Dendritic cell treated with granulocyte-macrophage colony-stimulating factor and Interleukin-4, amounts not matched to agents 40 ng/mL and 50 ng/mL, for 4 days (primary cell): ENCODE measurements at regions not wholly inside any gene's neighbourhood (a gene's known extent, or its start where the extent isn't known, plus 50 kb on each side); places are given as distances from the start of the nearest gene placed in this dataset.
"Not testable (repeated sequence)": the region's sequence is repeated elsewhere in the genome, so short reads cannot be mapped to it uniquely, and the experiment has no call there.

Source experiments
- H3K27ac Mint-ChIP-seq: one replicate; pipeline ENCODE4 v1.8.0; 2022; ENCODE audit warnings: mild to moderate bottlenecking, mixed read lengths
- H3K27me3 Mint-ChIP-seq: one replicate; pipeline ENCODE4 v1.8.0; 2022; ENCODE audit warnings: mild to moderate bottlenecking, mixed read lengths
- H3K36me3 Mint-ChIP-seq: one replicate; pipeline ENCODE4 v1.8.0; 2022; ENCODE audit warnings: low read depth, mixed read lengths
- H3K4me1 Mint-ChIP-seq: one replicate; pipeline ENCODE4 v1.8.0; 2022; ENCODE audit warnings: low read depth, mixed read lengths
- H3K4me3 Mint-ChIP-seq: one replicate; pipeline ENCODE4 v1.8.0; 2022; ENCODE audit warnings: mild to moderate bottlenecking, moderate library complexity, mixed read lengths
- H3K9me3 Mint-ChIP-seq: one replicate; pipeline ENCODE4 v1.8.0; 2022; ENCODE audit warnings: mixed read lengths
- intact Hi-C: fragments of 100-400 bp; cut with micrococcal nuclease; formaldehyde crosslinking; loops from one replicate; pipeline ENCODE4 v1.15.0; 2022

DNA sequence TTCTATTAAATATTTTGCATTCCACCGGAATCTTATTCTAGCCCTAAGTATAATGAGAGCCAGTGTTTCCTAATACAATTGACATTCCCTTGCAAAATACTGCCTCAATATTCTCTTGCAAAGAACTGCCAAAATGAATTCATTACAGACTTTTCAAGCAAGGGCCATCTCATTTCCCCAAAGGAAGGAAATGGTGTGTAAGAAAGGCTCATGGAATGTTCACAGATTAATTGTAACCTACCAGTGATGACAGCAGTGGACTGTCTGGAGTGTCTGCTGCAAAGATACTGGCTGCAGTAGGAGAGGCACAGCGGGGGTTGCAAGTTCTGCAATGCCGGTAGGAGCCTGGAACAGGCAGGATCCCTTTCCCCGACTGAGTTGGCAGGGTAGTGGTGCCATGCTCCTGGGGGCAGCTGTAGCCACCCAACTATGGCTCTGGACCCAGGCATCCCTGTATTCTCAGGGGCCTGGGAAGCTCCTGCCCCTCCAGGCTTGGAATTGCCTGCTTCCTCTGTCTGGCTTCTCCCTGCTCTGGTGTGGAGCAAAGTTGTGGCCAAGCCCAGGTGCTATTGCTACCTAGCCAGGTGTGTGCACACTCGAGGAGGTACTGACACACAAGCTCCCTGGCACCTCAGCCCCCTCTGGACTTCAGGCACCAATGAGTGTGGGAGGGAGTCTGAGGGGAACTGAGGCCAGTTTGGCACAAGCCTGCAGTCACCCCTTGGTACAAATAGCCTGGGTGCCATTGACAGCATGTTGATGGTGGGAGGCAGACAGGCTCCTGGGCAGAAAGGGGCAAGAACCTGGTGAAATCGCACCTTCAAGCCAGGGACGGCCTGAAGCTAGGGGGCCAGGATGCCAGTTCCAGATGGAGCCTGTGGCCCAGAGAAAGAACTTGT is 1371.0 kb downstream of the KCNT2 start:
- Mint-ChIP-seq H3K9me3 (peaks cover 12% of the 10 kb centered on the region), H3K27ac (no peak overlapping the region), H3K27me3 (no peaks in the 10 kb centered on the region), H3K4me3 (no peak overlapping the region), H3K4me1 (no peaks in the 10 kb centered on the region), H3K36me3 (no peaks in the 10 kb centered on the region)
- intact Hi-C loops, result no loop called here

DNA sequence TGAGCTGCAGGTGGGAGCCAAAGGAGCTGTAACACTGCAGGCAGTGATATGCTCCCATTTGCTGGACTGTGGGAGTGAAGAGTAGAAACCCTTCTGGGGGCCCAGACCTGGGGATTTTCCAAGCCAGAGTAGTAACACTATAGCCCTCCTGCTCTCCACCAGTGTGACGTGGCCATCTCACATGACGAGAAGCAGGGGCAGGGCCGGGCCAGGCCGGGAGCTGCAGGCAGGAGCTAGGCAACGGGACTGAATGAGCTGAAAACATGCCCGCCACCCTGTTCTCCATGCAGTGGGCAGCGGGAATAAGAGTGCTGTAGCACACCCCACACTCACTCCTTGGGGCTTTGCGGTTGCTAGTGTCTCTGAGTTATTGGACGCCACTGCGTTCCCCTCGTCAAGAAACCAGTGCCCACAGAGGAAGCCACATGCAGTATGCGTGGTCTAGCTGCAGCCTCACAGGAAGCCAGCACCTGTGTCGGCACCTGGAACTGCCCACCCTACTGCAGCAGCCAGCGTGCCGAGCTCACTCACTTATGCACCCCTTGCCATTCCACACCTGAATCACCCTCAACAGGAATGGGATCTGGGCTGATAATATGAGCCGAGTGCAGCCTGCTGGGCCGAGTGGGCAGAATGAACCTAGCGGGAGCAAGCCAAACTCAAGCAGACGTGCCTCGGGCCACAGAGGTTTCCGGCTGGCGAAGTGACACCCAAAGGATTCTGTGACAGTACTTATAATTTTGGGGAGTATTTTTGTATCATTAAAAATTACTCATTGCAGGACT is 1389.6 kb downstream of the KCNT2 start:
- intact Hi-C loops, result no loop called here
- Mint-ChIP-seq H3K27me3 (no peaks in the 10 kb centered on the region), H3K4me3 (no peak overlapping the region), H3K4me1 (no peaks in the 10 kb centered on the region), H3K27ac (no peak overlapping the region), H3K36me3 (no peaks in the 10 kb centered on the region), H3K9me3 (peaks cover 30% of the 10 kb centered on the region)

DNA sequence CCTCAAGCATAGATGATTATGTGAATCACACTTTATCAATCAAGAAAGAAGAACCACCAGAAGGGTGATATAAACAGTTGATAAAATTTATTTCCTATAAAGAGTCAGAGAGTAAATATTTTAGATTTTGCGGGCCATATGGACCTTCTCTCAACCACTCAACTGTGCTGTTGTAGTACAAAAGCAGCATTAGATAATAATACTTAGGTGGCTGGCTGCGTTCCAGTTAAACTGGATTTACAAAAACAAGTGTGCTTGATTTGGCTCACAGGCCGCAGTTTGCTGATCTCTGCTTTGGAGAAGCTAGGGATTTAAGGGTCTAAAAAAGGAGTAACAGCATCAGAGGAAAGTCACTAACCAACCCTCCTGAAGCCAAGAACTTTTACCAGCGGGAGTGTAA is 1406.0 kb downstream of the KCNT2 start:
- no peaks in the 10 kb centered on the region for H3K36me3 Mint-ChIP-seq
- H3K27me3 Mint-ChIP-seq, result no peaks in the 10 kb centered on the region
- no peaks in the 10 kb centered on the region for H3K4me1 Mint-ChIP-seq
- H3K9me3 Mint-ChIP-seq, result no peaks in the 10 kb centered on the region
- H3K4me3 Mint-ChIP-seq, result no peak overlapping the region
- no peak overlapping the region for H3K27ac Mint-ChIP-seq
- intact Hi-C loops, result no loop called here

DNA sequence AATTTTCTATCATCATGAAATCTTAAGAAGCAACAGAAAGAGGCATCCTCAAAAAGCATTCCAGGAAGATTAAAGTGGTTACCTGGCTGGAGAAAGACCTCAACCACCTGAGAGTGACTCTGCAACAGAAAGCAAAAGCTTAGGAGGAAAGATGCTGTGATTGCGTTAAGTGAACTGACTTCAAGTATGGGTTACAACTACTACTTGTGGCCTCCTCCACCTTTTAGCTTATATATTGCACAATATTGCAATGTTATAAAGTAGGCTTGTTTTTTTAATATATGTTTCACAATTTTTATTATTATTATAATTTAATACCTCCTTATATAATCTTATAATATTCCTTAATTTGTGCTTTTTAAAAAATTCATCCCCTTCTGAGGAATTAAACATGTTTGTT is 1407.5 kb downstream of the KCNT2 start:
- Mint-ChIP-seq H3K27me3 (no peaks in the 10 kb centered on the region), H3K27ac (no peak overlapping the region), H3K4me1 (no peaks in the 10 kb centered on the region), H3K9me3 (no peaks in the 10 kb centered on the region), H3K4me3 (no peak overlapping the region), H3K36me3 (no peaks in the 10 kb centered on the region)
- intact Hi-C loops, result no loop called here

DNA sequence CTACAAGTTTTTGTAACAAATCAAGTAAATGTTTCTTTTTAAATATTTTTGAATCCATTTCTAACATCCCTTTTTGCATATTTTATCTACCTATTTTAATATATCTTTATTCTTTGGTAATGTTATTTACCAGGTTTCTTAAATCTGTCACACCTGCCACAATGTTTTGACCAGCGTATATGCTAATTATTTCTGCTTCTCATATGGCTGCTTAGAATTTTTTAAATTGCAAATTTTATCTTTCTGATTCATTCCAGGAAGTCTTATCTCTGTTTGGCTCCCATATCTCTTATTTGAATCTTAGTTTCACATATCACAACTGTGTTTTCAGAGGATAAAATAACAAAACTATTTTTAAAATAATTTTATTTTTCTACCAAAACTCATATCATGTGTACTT is 1411.1 kb downstream of the KCNT2 start:
- H3K4me1 Mint-ChIP-seq, result no peaks in the 10 kb centered on the region
- no peak overlapping the region for H3K27ac Mint-ChIP-seq
- H3K9me3 Mint-ChIP-seq, result no peaks in the 10 kb centered on the region
- intact Hi-C loops, result no loop called here
- no peaks in the 10 kb centered on the region for H3K27me3 Mint-ChIP-seq
- no peaks in the 10 kb centered on the region for H3K36me3 Mint-ChIP-seq
- no peak overlapping the region for H3K4me3 Mint-ChIP-seq

DNA sequence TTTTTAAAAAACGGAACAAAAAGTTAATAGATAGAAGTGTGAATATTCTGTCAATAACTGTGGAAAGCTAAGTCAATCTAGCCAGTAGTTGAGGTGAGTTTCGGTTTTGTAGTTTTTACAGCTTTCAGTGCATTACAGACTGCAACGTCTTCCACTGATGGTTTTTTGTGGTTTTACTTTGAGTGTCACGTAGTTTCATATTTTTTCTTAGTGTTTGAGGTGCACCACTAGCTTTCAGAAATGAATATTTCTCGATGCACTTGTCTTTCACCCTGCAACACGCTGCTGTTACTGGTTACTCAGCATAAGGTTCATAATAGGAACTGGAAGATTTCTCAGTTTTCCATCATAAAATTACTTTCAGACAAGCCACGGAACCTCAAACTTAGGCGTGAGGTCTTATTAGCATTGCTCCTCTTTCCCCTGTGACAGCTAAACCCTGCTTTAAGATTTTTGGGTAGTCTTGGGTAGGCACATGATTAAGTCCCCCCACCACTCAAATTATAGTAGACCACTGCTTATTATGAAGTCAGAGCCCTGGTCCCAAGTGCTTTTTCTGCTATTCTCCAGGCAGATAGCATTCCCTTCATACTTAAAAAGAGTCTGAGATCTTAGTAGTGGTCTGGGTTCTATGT is 1412.7 kb downstream of the KCNT2 start:
- H3K27ac Mint-ChIP-seq, result no peak overlapping the region
- no peak overlapping the region for H3K4me3 Mint-ChIP-seq
- no peaks in the 10 kb centered on the region for H3K27me3 Mint-ChIP-seq

DNA sequence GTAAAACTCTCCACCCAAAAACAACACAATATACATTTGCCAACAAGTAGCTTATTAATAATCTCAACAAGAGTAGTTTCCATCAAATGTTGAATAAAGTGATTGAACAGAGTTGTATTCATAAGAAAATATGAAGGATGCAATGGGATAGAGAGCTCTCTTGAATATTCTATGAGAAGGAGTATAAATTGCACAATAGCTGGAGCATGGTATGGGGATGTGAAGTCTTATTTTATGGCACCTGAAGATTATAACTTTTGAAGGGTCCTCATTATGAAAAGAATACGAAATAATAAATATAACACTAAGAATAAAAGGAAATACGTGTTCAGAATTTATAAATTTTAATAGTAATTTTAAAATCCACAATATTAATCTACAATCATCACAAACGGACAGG is 1415.1 kb downstream of the KCNT2 start:
- Mint-ChIP-seq H3K27ac (no peak overlapping the region), H3K36me3 (no peaks in the 10 kb centered on the region), H3K27me3 (no peaks in the 10 kb centered on the region), H3K9me3 (peaks cover 13% of the 10 kb centered on the region), H3K4me3 (no peak overlapping the region), H3K4me1 (no peaks in the 10 kb centered on the region)
- intact Hi-C loops, result no loop called here

More for the DNA sequence above, 1412.7 kb downstream of the KCNT2 start:
- no peaks in the 10 kb centered on the region for H3K4me1 Mint-ChIP-seq
- intact Hi-C loops, result no loop called here
- peaks cover 12% of the 10 kb centered on the region for H3K9me3 Mint-ChIP-seq
- H3K36me3 Mint-ChIP-seq, result no peaks in the 10 kb centered on the region

DNA sequence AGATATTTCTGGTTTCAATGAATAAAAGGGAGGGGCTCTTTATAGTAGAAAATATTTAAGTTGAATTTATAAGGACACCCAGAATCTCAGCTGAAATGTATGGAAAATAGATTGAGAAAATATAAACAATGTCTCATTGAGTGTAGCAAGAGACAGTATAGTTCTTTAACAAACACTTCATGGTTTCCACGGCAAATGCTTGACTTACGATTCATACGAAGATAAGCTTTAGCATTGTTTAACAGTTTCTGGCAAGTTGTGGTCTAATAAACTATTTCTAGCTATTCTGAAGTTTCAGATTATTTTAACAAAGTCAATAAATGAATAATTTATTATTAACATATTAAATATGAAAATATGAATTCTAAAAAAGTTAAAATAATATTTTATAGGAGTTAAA is 1419.4 kb downstream of the KCNT2 start:
- Mint-ChIP-seq H3K4me3 (no peak overlapping the region), H3K4me1 (no peaks in the 10 kb centered on the region), H3K27me3 (no peaks in the 10 kb centered on the region), H3K9me3 (peaks cover 13% of the 10 kb centered on the region), H3K36me3 (no peaks in the 10 kb centered on the region), H3K27ac (no peak overlapping the region)
- intact Hi-C loops, result no loop called here

DNA sequence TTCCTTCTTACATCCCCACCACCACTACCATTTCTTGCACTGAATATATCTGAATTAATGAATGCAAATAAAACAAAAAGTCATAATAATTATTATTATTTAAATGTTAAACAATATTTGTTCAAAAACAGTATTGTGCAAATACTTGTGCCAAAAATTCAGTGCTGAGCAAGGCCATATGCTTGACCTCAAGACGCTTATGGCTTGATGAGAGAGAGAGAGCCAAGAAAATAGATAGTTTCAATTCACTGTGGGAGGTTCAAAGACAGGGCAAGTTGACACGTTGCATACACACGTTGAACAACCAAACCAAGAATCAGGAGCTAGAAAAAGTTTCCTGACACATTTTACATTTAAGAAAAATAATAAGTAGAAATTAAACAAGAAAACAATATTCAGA is 1421.7 kb downstream of the KCNT2 start:
- no peaks in the 10 kb centered on the region for H3K36me3 Mint-ChIP-seq
- peaks cover 26% of the 10 kb centered on the region for H3K9me3 Mint-ChIP-seq
- intact Hi-C loops, result no loop called here
- H3K4me1 Mint-ChIP-seq, result no peaks in the 10 kb centered on the region
- H3K27me3 Mint-ChIP-seq, result no peaks in the 10 kb centered on the region
- no peak overlapping the region for H3K4me3 Mint-ChIP-seq
- H3K27ac Mint-ChIP-seq, result no peak overlapping the region

DNA sequence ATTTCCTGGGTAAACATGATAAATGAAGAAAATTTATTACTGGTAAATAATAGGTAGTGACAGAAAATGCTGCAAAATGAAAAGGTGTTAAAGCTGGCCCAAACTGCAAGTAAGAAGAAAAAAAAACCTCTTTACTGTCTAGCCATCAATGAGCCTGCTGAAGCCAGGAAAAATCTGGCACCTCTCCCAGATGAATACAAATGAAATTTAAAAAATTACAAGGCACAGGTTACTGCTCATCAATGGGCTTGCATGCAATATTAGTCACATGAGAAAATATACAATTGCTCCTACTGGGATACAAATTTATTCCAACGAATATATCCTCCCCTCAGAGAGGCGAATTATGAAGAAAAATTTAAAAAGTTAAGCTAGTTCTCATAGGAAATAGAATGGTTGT is 1422.5 kb downstream of the KCNT2 start:
- no peak overlapping the region for H3K27ac Mint-ChIP-seq
- no peaks in the 10 kb centered on the region for H3K4me1 Mint-ChIP-seq
- H3K36me3 Mint-ChIP-seq, result no peaks in the 10 kb centered on the region
- H3K27me3 Mint-ChIP-seq, result no peaks in the 10 kb centered on the region
- no peak overlapping the region for H3K4me3 Mint-ChIP-seq
- peaks cover 18% of the 10 kb centered on the region for H3K9me3 Mint-ChIP-seq
- intact Hi-C loops, result no loop called here

DNA sequence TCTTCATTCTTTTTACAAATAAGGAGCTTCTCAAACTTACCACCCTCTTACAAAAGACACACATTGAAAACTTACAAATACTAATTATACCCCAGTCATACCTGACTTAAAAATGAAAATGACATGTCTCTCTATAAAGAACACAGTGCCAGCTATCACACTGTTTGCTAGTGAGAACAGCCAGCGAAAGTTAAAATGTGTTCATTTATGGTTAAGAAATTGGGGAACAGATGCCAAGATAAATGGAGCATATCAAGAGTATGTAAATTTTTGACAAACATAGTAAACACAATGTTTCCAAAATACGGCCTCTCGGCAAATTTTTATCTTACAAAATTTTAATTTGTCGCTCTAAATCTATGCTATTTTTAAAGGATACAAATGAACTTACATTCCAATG is 1422.9 kb downstream of the KCNT2 start:
- Mint-ChIP-seq H3K27ac (no peak overlapping the region), H3K9me3 (peaks cover 15% of the 10 kb centered on the region), H3K27me3 (no peaks in the 10 kb centered on the region), H3K4me1 (no peaks in the 10 kb centered on the region), H3K4me3 (no peak overlapping the region), H3K36me3 (no peaks in the 10 kb centered on the region)
- intact Hi-C loops, result no loop called here

DNA sequence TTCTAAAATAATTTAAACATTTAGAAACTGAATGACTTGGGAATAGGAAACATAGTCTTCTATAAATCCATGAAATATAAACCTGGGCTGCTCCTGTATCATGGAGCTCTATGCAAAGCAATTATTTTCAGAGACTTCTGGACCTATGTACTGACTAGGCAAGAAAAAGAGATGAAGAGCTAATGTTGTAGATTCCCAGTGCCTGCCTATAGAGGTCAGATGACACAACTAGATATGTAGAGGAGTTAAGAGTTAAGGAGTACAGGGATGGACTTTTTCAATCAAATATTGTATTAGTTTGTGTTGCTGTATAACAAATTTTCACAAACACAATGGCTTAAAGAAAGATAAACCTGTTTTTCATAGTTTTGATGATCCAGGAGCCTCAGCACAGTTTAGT is 1434.5 kb downstream of the KCNT2 start:
- intact Hi-C loops, result no loop called here

DNA sequence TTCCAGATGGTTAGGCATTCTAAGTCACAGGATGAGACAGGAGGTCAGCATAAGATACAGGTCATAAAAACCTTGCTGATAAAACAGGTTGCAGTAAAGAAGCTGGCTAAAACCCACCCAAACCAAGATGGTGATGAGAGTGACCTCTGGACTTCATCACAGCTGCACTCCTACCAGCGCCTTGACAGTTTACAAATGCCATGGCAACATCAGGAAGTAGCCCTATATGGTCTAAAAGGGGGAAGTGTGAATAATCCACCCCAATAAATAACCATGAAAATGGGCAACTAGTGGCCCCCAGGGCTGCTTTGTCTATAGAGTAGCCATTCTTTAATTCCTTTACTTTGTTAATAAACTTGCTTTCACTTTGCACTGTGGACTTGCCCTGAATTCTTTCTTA is 1448.4 kb downstream of the KCNT2 start:
- H3K9me3 Mint-ChIP-seq, intact Hi-C loops, H3K27me3 Mint-ChIP-seq, H3K36me3 Mint-ChIP-seq, H3K27ac Mint-ChIP-seq, H3K4me1 Mint-ChIP-seq, H3K4me3 Mint-ChIP-seq: not testable (repeated sequence)

More for the DNA sequence above, 1434.5 kb downstream of the KCNT2 start:
- Mint-ChIP-seq H3K9me3 (peaks cover 24% of the 10 kb centered on the region), H3K27ac (no peak overlapping the region), H3K4me3 (no peak overlapping the region), H3K27me3 (no peaks in the 10 kb centered on the region), H3K4me1 (no peaks in the 10 kb centered on the region), H3K36me3 (no peaks in the 10 kb centered on the region)

DNA sequence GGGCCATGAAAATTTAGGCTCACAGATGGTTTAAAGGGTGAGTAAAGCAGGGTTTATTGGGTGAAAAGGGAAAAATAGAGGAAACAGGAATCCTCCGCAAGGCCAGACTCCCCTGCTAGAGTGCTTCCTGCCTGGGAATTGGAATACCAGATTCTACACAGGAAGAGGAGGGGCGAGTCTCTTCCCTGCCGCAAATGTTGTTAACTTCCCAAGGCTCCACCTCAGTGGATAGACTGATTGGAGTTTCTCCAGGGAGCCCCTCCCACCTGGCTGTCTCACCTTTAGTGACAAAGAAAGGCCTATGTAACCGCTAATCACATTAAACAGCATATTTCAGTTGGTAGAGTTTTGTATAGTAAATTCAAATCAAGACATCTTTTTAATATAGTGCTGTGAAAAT is 1450.1 kb downstream of the KCNT2 start:
- Mint-ChIP-seq H3K36me3 (no peaks in the 10 kb centered on the region), H3K27ac (no peak overlapping the region), H3K4me1 (no peaks in the 10 kb centered on the region), H3K4me3 (no peak overlapping the region), H3K9me3 (no peaks in the 10 kb centered on the region), H3K27me3 (no peaks in the 10 kb centered on the region)
- intact Hi-C loops, result no loop called here
